ENCODE measurements at regions not wholly inside any gene's neighbourhood (a gene's known extent, or its start where the extent isn't known, plus 50 kb on each side); places are given as distances from the start of the nearest gene placed in this dataset.

DNA sequence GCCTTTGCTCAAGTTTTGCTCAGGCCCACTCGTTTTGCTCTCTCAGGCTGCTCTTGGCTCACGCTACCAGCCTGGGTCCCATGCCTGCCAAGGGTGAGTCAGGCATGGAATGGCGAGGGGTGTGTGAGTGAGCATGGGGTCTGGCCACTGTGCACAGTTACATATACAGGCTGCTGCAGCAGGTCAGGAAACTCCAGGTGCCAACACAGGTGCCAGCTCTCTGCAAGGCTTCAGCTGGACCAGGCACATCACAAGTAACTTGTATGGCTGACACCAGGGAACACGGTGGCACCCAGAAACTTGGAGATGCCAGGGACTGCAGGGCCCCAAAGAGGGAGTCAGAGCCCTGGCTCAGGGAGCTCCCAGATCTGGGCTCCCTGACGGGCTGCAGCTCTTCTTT, 146.8 kb downstream of the BTBD3 start:
- TF ChIP-seq, protein P1, sequence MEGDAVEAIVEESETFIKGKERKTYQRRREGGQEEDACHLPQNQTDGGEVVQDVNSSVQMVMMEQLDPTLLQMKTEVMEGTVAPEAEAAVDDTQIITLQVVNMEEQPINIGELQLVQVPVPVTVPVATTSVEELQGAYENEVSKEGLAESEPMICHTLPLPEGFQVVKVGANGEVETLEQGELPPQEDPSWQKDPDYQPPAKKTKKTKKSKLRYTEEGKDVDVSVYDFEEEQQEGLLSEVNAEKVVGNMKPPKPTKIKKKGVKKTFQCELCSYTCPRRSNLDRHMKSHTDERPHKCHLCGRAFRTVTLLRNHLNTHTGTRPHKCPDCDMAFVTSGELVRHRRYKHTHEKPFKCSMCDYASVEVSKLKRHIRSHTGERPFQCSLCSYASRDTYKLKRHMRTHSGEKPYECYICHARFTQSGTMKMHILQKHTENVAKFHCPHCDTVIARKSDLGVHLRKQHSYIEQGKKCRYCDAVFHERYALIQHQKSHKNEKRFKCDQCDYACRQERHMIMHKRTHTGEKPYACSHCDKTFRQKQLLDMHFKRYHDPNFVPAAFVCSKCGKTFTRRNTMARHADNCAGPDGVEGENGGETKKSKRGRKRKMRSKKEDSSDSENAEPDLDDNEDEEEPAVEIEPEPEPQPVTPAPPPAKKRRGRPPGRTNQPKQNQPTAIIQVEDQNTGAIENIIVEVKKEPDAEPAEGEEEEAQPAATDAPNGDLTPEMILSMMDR (IDR thresholded peaks at IDR 0.05; ENCODE audit: low read length, missing control alignments), result no peak
- H3K4me3 ChIP-seq (replicated peaks; ENCODE audit: low read depth, low read length), result no peak overlapping the region
- no peak for DNase-seq (ENCODE audit: low read depth)

DNA sequence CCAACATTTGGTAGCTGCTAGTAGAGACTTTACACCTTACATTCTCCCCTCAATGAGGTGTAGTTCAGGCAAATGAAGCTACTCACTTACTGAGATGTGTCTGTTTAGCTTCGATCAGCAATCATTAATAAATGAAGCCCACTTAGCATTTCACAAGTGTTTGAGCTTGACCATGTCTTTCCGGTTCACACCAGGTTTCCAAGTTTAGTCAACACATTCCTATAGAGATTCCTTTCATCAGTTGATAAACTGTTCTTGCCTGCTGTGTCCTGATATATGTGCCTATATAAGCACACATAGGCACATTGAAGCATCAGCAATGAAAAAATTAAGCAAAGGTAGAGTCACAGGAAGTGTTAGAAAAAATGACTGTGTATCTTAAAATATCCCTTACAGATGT, 150.0 kb downstream of the BTBD3 start:
- no peak overlapping the region for H3K4me3 ChIP-seq (replicated peaks; ENCODE audit: low read depth, low read length)
- DNase-seq (ENCODE audit: low read depth), result no peak
- TF ChIP-seq, protein P1 (IDR thresholded peaks at IDR 0.05; ENCODE audit: low read length, missing control alignments), result no peak

DNA sequence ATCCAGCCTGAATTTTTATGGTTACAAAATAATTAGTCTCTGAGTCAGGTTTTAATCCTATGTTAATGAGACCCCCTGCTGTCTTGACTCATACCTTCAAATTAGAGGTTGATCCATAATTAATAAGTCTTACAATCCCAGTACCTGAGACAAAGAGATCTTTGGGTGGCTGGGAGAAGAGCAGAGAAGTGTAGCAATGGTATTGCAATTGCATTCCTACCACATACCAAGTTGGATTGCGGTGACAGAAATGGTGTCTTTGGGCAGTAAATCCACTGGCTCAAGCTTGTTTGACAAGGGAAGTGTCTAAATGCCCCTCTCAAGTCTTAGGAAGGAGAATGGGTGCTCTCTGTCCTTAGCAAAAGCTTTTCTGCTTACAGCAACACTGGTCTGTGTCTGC, 150.4 kb downstream of the BTBD3 start:
- TF ChIP-seq, protein P1 (IDR thresholded peaks at IDR 0.05; ENCODE audit: low read length, missing control alignments), result no peak
- no peak overlapping the region for H3K4me3 ChIP-seq (replicated peaks; ENCODE audit: low read depth, low read length)
- no peak for DNase-seq (ENCODE audit: low read depth)

DNA sequence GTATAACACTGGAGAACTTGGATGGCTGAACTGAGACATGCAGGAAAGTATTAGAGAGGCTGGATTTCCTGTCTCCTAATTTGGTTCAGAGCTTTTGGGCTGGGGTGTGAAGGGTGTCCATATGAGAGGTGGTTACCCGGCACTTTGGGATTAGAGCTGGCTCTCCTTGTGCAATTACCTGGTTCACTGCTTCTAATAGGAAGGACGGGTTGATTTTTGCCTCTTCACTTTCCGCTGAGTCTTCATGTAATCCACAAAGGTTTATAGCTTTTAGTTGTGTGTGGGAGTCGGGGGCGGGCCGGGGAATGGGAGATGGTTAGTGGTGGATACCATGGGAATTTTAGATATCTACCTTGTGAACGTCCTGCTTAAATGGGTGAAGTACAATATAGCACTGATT, 151.5 kb downstream of the BTBD3 start:
- H3K4me3 ChIP-seq (replicated peaks; ENCODE audit: low read depth, low read length), result no peak overlapping the region

DNA sequence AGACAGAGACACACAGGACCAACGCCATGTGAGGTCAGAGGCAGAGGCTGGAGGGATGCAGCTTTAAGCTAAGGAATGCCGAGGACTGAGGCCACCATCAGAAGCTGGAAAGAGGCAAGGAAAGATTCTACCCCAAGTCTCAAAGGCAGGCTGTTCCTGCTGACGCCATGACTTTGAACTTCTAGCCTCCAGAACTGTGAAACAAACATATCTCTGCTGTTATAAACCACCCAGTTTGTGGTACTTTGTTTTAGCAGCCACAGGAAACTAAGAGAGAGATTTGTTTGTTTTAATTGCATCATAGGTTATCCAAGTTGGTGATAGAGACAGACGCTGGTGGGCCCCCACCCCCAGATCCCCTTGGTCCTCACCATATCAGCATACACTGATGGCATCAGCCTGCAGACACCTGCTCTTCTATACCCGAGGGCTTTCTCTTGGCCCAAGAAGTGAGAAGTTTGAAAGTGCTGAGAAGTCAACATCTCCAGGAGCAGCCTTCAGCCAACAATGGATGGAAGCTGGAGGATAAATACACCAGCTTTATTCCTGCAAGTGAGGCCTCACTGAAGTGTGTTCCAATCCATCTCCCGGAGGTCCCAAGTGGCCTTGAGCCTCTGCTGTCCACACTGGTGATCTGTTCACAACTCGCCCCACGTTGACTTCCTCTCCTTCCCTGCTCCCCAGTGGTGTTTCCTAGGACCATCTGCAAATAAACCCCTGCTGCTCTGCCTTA, 154.7 kb downstream of the BTBD3 start:
- no peak for DNase-seq (ENCODE audit: low read depth)

More for the DNA sequence above, 151.5 kb downstream of the BTBD3 start:
- DNase-seq (ENCODE audit: low read depth), result no peak
- TF ChIP-seq, protein P1 (IDR thresholded peaks at IDR 0.05; ENCODE audit: low read length, missing control alignments), result no peak

DNA sequence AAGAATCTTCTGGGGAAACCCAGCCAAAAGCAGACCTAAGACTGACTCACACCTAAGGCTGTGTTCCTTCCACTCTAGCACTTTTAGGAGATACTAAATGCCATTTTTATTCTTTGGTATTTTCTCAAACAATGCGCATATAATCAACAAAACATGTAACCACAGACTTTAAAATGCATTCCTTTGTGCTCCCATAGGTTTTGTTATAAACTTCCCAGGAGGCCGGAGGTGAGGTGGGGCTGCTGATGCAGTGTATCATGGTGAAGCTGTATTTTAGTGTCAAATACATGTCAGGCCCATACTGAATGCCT, 155.2 kb downstream of the BTBD3 start:
- no peak for DNase-seq (ENCODE audit: low read depth)
- TF ChIP-seq, protein P1 (IDR thresholded peaks at IDR 0.05; ENCODE audit: low read length, missing control alignments), result no peak

More for the DNA sequence above, 154.7 kb downstream of the BTBD3 start:
- H3K4me3 ChIP-seq (replicated peaks; ENCODE audit: low read depth, low read length), result no peak overlapping the region
- TF ChIP-seq, protein P1 (IDR thresholded peaks at IDR 0.05; ENCODE audit: low read length, missing control alignments), result no peak

DNA sequence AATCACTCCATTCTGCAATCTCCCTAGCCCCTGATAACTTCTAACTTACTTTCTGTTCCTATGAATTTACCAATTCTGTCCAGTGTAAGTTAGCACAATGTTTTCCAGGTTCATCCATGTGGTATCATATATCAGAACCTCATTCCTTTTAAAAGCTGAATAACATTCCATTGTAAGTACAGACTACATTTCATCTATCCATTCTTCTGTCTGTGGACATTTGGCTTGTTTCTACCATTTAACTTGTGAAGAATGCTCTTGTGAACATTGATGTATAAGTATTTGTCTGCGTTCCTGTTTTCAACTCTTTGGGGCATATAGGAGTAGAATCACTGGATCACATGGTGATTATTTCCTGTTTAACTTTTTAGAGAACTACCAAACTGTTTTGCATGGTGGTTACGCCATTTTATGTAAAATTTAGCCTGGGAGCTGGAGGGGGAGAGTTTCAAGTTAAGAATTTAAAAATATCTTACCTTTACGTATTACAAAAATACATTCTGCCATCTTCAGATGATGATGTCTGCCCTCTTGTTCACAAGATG, 156.5 kb downstream of the BTBD3 start:
- no peak overlapping the region for H3K4me3 ChIP-seq (replicated peaks; ENCODE audit: low read depth, low read length)
- DNase-seq (ENCODE audit: low read depth), result no peak
- TF ChIP-seq, protein P1 (IDR thresholded peaks at IDR 0.05; ENCODE audit: low read length, missing control alignments), result no peak

More for the DNA sequence above, 155.2 kb downstream of the BTBD3 start:
- H3K4me3 ChIP-seq (replicated peaks; ENCODE audit: low read depth, low read length), result no peak overlapping the region

Data from fibroblast of pulmonary artery (primary cell).